ENCODE measurements at regions not wholly inside any gene's neighbourhood (a gene's known extent, or its start where the extent isn't known, plus 50 kb on each side); places are given as distances from the start of the nearest gene placed in this dataset.

DNA sequence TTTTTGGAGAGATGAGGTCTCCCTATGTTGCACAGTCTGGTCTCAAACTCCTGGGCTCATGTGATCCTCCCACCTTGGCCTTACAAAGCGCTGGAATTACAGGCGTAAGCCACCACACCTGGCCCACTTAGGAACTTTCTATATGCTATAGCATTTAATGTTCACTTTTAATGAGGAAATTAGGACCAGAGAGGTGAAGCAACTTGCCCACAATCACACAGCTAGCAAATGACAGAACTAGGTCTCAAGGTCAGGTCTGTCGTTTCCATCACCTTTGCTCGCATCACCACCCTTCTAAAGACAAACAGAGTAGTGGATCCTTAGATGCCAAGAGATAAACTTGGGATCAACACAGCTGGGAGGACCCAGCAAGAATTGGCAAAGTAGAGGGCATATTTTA lies 381.7 kb downstream of the CD83 start:
- TF ChIP-seq, protein P1, sequence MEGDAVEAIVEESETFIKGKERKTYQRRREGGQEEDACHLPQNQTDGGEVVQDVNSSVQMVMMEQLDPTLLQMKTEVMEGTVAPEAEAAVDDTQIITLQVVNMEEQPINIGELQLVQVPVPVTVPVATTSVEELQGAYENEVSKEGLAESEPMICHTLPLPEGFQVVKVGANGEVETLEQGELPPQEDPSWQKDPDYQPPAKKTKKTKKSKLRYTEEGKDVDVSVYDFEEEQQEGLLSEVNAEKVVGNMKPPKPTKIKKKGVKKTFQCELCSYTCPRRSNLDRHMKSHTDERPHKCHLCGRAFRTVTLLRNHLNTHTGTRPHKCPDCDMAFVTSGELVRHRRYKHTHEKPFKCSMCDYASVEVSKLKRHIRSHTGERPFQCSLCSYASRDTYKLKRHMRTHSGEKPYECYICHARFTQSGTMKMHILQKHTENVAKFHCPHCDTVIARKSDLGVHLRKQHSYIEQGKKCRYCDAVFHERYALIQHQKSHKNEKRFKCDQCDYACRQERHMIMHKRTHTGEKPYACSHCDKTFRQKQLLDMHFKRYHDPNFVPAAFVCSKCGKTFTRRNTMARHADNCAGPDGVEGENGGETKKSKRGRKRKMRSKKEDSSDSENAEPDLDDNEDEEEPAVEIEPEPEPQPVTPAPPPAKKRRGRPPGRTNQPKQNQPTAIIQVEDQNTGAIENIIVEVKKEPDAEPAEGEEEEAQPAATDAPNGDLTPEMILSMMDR (IDR thresholded peaks at IDR 0.05): no peak
- no peak for TF ChIP-seq POLR2AphosphoS5 (IDR thresholded peaks at IDR 0.05; ENCODE audit: insufficient read depth in 1 of 2, low read depth in 1 of 2)
- TF ChIP-seq POLR2A (IDR thresholded peaks at IDR 0.05): no peak
